Astrocyte of the spinal cord (primary cell): ENCODE measurements at regions not wholly inside any gene's neighbourhood (a gene's known extent, or its start where the extent isn't known, plus 50 kb on each side); places are given as distances from the start of the nearest gene placed in this dataset.
"Not testable (repeated sequence)": the region's sequence is repeated elsewhere in the genome, so short reads cannot be mapped to it uniquely, and the experiment has no call there.

Experiments used
- DNase-seq: peaks from one replicate; pipeline ENCODE4 v3.0.0; 2011; ENCODE audit warnings: low read depth, low spot score
- H3K4me3 ChIP-seq: 2 replicates; pipeline ENCODE4 v1.5.1; 2011; ENCODE audit warnings: low read depth, mild to moderate bottlenecking, low read length, moderate library complexity
- CTCF ChIP-seq: IDR thresholded peaks from 2 replicates; pipeline ENCODE4 v1.5.1; 2012; ENCODE audit warnings: low read depth, mild to moderate bottlenecking, low read length, inconsistent platforms
- in situ Hi-C: cut with HindIII; loops from 2 replicates; pipeline ENCODE4 v1.10.0; 2017; ENCODE audit warnings: low sequenced_read_pairs

DNA sequence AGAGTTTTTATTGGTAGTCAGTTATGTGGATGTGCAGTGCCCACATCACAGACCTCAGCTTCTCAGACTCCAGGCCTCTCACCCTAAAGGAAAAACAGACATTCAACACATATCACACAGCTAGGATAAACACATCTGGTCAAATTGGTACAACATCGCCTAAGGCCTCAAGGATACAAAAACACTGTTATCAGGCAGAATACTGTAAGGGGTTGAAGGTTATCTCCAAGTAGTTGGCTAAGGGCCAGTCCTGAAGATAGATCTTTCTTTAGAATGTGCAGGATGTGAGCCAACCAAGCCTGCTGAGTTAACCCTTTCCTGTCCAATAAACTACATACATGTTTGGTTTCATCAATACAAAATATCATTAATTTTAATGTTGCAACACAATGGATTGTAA lies 308.4 kb upstream of the GJE1 start:
- H3K4me3 ChIP-seq = no peak overlapping the region
- in situ Hi-C loops = no loop called here
- TF ChIP-seq CTCF = no peak
- no peak for DNase-seq

DNA sequence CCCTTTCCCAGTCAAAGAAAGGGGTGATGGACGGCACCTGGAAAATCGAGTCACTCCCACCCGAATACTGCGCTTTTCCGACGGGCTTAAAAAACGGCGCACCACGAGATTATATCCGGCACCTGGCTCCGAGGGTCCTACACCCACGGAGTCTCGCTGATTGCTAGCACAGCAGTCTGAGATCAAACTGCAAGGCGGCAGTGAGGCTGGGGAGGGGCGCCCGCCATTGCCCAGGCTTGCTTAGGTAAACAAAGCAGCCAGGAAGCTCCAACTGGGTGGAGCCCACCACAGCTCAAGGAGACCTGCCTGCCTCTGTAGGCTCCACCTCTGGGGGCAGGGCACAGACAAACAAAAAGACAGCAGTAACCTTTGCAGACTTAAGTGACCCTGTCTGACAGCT lies 317.7 kb upstream of the GJE1 start:
- in situ Hi-C loops, H3K4me3 ChIP-seq, DNase-seq: not testable (repeated sequence)

GRCh38 chr6:141809901-141810300 lies 322.8 kb upstream of the GJE1 start:
- H3K4me3 ChIP-seq = no peak overlapping the region
- no peak for TF ChIP-seq CTCF
- in situ Hi-C loops = no loop called here
- DNase-seq = no peak

- no peak for DNase-seq
- H3K4me3 ChIP-seq = no peak overlapping the region
- in situ Hi-C loops = no loop called here
- TF ChIP-seq CTCF = no peak
These were observed 324.1 kb upstream of the GJE1 start for GRCh38 chr6:141808662-141809061.

DNA sequence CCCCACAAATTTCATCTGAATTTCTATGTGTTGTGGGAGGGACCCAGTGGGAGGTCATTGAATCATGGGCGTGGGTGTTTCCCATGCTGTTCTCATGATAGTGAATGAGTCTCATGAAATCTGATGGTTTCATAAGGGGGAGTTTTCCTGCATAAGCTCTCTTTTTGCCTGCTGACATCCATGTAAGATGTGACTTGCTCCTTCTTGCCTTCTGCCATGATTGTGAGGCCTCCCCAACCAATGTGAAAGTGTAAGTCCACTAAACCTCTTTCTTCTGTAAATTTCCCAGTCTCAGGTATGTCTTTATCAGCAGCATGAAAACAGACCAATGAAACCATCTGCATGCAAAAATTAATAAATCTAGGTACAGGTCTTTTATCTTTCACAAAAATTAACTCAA lies 331.8 kb upstream of the GJE1 start:
- DNase-seq, H3K4me3 ChIP-seq, in situ Hi-C loops: not testable (repeated sequence)

DNA sequence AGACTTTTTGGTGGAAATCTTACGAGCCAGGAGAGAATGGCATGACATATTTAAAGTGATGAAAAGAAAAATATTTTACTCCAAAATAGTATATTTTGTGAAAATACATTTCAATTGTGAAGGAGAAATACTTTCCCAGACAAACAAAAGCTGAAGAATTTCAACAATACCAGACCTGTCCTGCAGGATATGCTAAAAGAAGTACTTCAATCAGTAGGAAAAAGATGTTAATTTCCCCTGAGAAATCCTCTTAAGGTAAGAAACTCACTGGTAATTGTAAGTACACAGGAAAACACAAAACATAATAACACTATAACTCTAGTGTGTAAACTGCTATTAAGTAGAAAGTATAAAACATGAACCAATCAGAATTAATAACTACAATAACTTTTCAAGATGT lies 341.8 kb upstream of the GJE1 start:
- H3K4me3 ChIP-seq = no peak overlapping the region
- in situ Hi-C loops = no loop called here
- TF ChIP-seq CTCF = no peak
- no peak for DNase-seq

DNA sequence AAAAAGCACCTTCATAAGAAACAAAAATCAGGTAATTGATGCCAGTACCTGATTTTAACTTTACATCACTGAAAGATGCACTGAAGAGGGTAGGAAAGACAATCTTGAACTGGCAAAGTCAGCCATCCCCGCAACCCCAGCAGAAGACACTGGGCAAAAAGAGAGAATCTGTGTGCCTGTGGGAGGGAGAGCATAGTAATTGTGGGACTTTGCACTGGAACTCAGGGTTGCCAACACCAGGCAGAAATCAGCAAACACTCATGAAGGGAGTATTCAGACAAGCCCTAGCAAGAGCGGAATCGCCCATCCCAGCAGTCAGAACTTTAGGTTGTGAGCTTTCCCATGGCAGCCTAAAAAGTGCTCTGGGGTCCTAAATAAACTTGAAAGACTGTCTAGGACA lies 344.6 kb upstream of the GJE1 start:
- in situ Hi-C loops = no loop called here
- DNase-seq = no peak
- no peak for TF ChIP-seq CTCF

DNA sequence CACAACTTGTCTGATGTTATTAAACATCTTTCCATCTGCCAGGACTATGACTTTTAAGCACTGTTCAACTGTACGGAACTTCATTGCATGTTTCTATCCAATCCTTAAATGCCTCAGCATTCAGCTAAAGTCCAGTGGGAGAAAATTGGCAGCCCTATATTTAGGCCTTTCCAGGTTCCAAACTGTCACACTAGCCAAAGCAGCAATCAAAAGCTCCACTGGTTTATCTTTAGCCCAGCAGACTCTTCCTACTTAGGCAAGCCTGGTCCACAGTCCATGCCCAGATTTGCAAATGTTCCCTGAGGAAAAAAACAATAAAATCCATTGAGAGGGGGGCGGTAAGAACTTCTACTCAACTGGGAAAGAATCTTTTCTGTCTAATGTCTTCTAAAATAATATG lies 349.1 kb upstream of the GJE1 start:
- in situ Hi-C loops = no loop called here
- H3K4me3 ChIP-seq = no peak overlapping the region
- DNase-seq = no peak
- TF ChIP-seq CTCF = no peak

More for the DNA sequence above, 344.6 kb upstream of the GJE1 start:
- no peak overlapping the region for H3K4me3 ChIP-seq
